GM12878 (cell line): ENCODE measurements at regions not wholly inside any gene's neighbourhood (a gene's known extent, or its start where the extent isn't known, plus 50 kb on each side); places are given as distances from the start of the nearest gene placed in this dataset.

Source experiments
- CHD1 ChIP-seq: IDR thresholded peaks from 2 replicates; pipeline ENCODE4 v1.6.1; 2012; ENCODE audit warnings: low read depth, low read length, improper control_type of control experiment
- EP300 ChIP-seq, 2 experiments: fragments of 150-350 bp in 1 of 2; IDR thresholded peaks; 2 replicates each; pipeline ENCODE4 v1.6.1; 2011 to 2012; ENCODE audit warnings: low read depth in 2 of 2, low read length in 2 of 2, borderline replicate concordance in 1 of 2, improper control_type of control experiment in 1 of 2, inconsistent platforms in 1 of 2; ENCODE audit not compliant: control insufficient read depth in 1 of 2
- EZH2 ChIP-seq: IDR thresholded peaks from 2 replicates; pipeline ENCODE4 v1.6.1; 2012; ENCODE audit warnings: low read depth, mild to moderate bottlenecking, control low read depth, inconsistent platforms, low read length, borderline replicate concordance; ENCODE audit not compliant: control insufficient read depth
- POLR2A ChIP-seq: IDR thresholded peaks from 2 replicates; pipeline ENCODE4 v1.6.1; 2011; ENCODE audit warnings: low read depth, mild to moderate bottlenecking, low read length
- ZNF207 ChIP-seq: fragments of 450-650 bp; IDR thresholded peaks from 2 replicates; pipeline ENCODE4 v1.6.1; 2014; ENCODE audit warnings: antibody characterized with exemption, mild to moderate bottlenecking, borderline replicate concordance
- TF ChIP-seq, protein P1 (sequence below): fragments of 450-650 bp; IDR thresholded peaks from 2 replicates; pipeline ENCODE4 v1.6.1; 2014; ENCODE audit warnings: mild to moderate bottlenecking

DNA sequence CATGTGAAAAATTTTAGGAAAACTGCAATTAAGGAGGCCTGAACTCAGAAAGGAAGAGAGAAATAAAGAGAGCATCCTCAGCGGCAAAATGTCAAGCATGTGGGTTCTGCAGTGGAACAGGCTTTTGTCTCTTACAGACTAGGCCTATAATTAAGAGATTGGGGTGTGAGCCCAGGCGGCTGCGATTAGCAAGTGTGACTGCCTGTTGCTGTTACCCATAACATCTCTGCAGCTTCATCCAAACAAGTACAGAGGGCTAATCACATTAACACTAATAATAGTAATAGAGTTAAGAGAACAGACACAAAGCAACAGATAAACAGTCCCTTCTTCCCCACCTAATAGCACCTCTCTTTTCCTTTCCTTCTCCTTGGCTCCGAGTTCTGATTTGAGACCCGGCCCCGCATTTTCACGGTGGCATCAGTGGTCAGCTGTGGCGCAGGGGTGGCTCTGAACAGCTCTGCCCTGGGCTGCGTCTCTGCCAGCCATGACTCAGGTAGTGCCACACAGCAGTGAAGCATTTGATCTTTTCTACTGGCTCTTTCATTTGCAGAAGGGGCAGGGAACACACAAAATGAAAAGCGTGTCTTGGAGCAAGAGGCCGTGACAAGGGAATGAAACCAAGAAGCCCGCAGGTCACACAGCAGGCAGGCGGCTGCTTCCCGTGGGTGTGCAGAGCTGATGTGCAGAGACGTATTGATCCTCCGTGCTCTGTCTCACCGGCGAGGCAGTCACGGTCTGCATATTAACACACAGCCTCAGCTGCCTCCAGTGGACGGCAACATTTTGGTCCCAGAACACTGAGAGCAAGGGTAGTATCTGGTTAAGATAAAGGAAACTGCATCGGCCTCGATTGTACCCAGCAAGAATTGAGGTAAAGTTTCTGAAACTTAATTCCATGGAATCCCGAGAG is 103.1 kb downstream of the KLF6 start:
- TF ChIP-seq POLR2A (no peak), EZH2 (no peak), CHD1 (no peak), ZNF207 (no peak), EP300 (IDR thresholded peaks at IDR 0.05; ENCODE audit: borderline replicate concordance in 1 of 2, control insufficient read depth in 1 of 2, low read depth in 2 of 2, low read length in 2 of 2) (no peak)
- TF ChIP-seq, protein P1, sequence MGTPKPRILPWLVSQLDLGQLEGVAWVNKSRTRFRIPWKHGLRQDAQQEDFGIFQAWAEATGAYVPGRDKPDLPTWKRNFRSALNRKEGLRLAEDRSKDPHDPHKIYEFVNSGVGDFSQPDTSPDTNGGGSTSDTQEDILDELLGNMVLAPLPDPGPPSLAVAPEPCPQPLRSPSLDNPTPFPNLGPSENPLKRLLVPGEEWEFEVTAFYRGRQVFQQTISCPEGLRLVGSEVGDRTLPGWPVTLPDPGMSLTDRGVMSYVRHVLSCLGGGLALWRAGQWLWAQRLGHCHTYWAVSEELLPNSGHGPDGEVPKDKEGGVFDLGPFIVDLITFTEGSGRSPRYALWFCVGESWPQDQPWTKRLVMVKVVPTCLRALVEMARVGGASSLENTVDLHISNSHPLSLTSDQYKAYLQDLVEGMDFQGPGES: no peak
